ENCODE measurements at regions not wholly inside any gene's neighbourhood (a gene's known extent, or its start where the extent isn't known, plus 50 kb on each side); places are given as distances from the start of the nearest gene placed in this dataset.

GRCh38 chr2:155689791-155690190 lies 642.7 kb downstream of the NR4A2 start:
- no peak for DNase-seq (ENCODE audit: low spot score)

GRCh38 chr2:155687181-155687580 lies 645.3 kb downstream of the NR4A2 start:
- DNase-seq (ENCODE audit: low spot score) = no peak

- DNase-seq (ENCODE audit: low spot score) = no peak
Measured at GRCh38 chr2:155679647-155680046, 652.9 kb downstream of the NR4A2 start.

GRCh38 chr2:155675920-155676319 lies 656.6 kb downstream of the NR4A2 start:
- DNase-seq (ENCODE audit: low spot score) = no peak

GRCh38 chr2:155665704-155666103 lies 666.8 kb downstream of the NR4A2 start:
- DNase-seq (ENCODE audit: low spot score) = no peak

- DNase-seq (ENCODE audit: low spot score) = no peak
Measured at GRCh38 chr2:155663265-155663664, 669.3 kb downstream of the NR4A2 start.

GRCh38 chr2:155662224-155662623 lies 670.3 kb downstream of the NR4A2 start:
- no peak for DNase-seq (ENCODE audit: low spot score)

GRCh38 chr2:155653176-155653575 lies 679.3 kb downstream of the NR4A2 start:
- DNase-seq (ENCODE audit: low spot score) = no peak

- DNase-seq (ENCODE audit: low spot score) = no peak
Measured at GRCh38 chr2:155651851-155652250, 680.7 kb downstream of the NR4A2 start.

GRCh38 chr2:155645791-155646190 lies 686.7 kb downstream of the NR4A2 start:
- no peak for DNase-seq (ENCODE audit: low spot score)

GRCh38 chr2:155643056-155643775 lies 689.3 kb downstream of the NR4A2 start:
- DNase-seq (ENCODE audit: low spot score) = no peak

GRCh38 chr2:155633887-155634570 lies 698.5 kb downstream of the NR4A2 start:
- peak; percentile 4 for DNase-seq (ENCODE audit: low spot score)

- no peak for DNase-seq (ENCODE audit: low spot score)
Measured at GRCh38 chr2:155633060-155633839, 699.3 kb downstream of the NR4A2 start.

GRCh38 chr2:155630760-155631159 lies 701.8 kb downstream of the NR4A2 start:
- no peak for DNase-seq (ENCODE audit: low spot score)

GRCh38 chr2:155622443-155622842 lies 710.1 kb downstream of the NR4A2 start:
- no peak for DNase-seq (ENCODE audit: low spot score)

- no peak for DNase-seq (ENCODE audit: low spot score)
Measured at GRCh38 chr2:155600914-155601760, 731.4 kb downstream of the NR4A2 start.

- DNase-seq (ENCODE audit: low spot score) = no peak
Measured at GRCh38 chr2:155600296-155600695, 732.2 kb downstream of the NR4A2 start.

GRCh38 chr2:155599834-155600233 lies 732.7 kb downstream of the NR4A2 start:
- no peak for DNase-seq (ENCODE audit: low spot score)

GRCh38 chr2:155583674-155584195 lies 748.8 kb downstream of the NR4A2 start:
- no peak for DNase-seq (ENCODE audit: low spot score)

- peak; percentile 11 for DNase-seq (ENCODE audit: low spot score)
Measured at GRCh38 chr2:155574941-155575340, 757.6 kb downstream of the NR4A2 start.

- no peak for DNase-seq (ENCODE audit: low spot score)
Measured at GRCh38 chr2:155547571-155547970, 785.0 kb downstream of the NR4A2 start.

All from SK-N-DZ (cell line).